ENCODE measurements at regions not wholly inside any gene's neighbourhood (a gene's known extent, or its start where the extent isn't known, plus 50 kb on each side); places are given as distances from the start of the nearest gene placed in this dataset.

- POLR2A ChIA-PET, result no interaction called here
- no peak for DNase-seq (ENCODE audit: low read depth)
- CTCF ChIA-PET, result interaction anchor here (1.1 to 1.8 kb wide), 3 partner anchors 11 to 71 kb away, joined by 3 to 8 read pairs (median 4); no protein-coding TSS in a partner anchor
- Histone ChIP-seq H3K27me3 (ENCODE audit: control insufficient read depth, insufficient read depth, low read length) (no peaks in the 10 kb centered on the region; the same call in 1 of the 2 replicates), H3K36me3 (ENCODE audit: control insufficient read depth, insufficient read depth, low read length) (no peaks in the 10 kb centered on the region), H3K4me3 (ENCODE audit: low read depth, low read length) (no peak overlapping the region)
- no peak for TF ChIP-seq CTCF (IDR thresholded peaks at IDR 0.05; ENCODE audit: insufficient read depth, low read depth, low read length)
Observed at GRCh38 chr6:8201679-8202078, 99.3 kb upstream of the EEF1E1 start.

GRCh38 chr6:8200255-8200654, 97.9 kb upstream of the EEF1E1 start:
- no peaks in the 10 kb centered on the region for H3K36me3 ChIP-seq (ENCODE audit: control insufficient read depth, insufficient read depth, low read length)
- DNase-seq (ENCODE audit: low read depth), result no peak
- POLR2A ChIA-PET, result no interaction called here
- no peaks in the 10 kb centered on the region; the same call in 1 of the 2 replicates for H3K27me3 ChIP-seq (ENCODE audit: control insufficient read depth, insufficient read depth, low read length)
- H3K4me3 ChIP-seq (ENCODE audit: low read depth, low read length), result no peak overlapping the region
- TF ChIP-seq CTCF (IDR thresholded peaks at IDR 0.05; ENCODE audit: insufficient read depth, low read depth, low read length), result no peak
- CTCF ChIA-PET, result interaction anchor here (0.7 to 1.1 kb wide), 2 partner anchors 19 to 70 kb away, joined by 3 read pairs; no protein-coding TSS in a partner anchor

GRCh38 chr6:8195714-8196102, 93.4 kb upstream of the EEF1E1 start:
- no peak for TF ChIP-seq CTCF (IDR thresholded peaks at IDR 0.05; ENCODE audit: insufficient read depth, low read depth, low read length)
- Histone ChIP-seq H3K36me3 (ENCODE audit: control insufficient read depth, insufficient read depth, low read length) (no peaks in the 10 kb centered on the region), H3K4me3 (ENCODE audit: low read depth, low read length) (no peak overlapping the region), H3K27me3 (ENCODE audit: control insufficient read depth, insufficient read depth, low read length) (no peaks in the 10 kb centered on the region)
- CTCF ChIA-PET, result interaction anchor here (0.7 to 3.3 kb wide), 7 partner anchors 11 to 65 kb away, joined by 3 to 14 read pairs (median 4); no protein-coding TSS in a partner anchor
- POLR2A ChIA-PET, result no interaction called here
- no peak for DNase-seq (ENCODE audit: low read depth)

GRCh38 chr6:8195040-8195713, 92.8 kb upstream of the EEF1E1 start:
- Histone ChIP-seq H3K4me3 (ENCODE audit: low read depth, low read length) (no peak overlapping the region), H3K36me3 (ENCODE audit: control insufficient read depth, insufficient read depth, low read length) (no peaks in the 10 kb centered on the region), H3K27me3 (ENCODE audit: control insufficient read depth, insufficient read depth, low read length) (no peaks in the 10 kb centered on the region)
- 0 out of 2 replicates have a peak, but pooled peaks have one; percentile 3 for TF ChIP-seq CTCF (IDR thresholded peaks at IDR 0.05; ENCODE audit: insufficient read depth, low read depth, low read length)
- DNase-seq (ENCODE audit: low read depth), result no peak
- CTCF ChIA-PET, result interaction anchor here (0.7 to 3.3 kb wide), 7 partner anchors 10 to 64 kb away, joined by 3 to 14 read pairs (median 4); no protein-coding TSS in a partner anchor
- POLR2A ChIA-PET, result no interaction called here

- no peak for DNase-seq (ENCODE audit: low read depth)
- POLR2A ChIA-PET, result no interaction called here
- Histone ChIP-seq H3K36me3 (ENCODE audit: control insufficient read depth, insufficient read depth, low read length) (no peaks in the 10 kb centered on the region), H3K27me3 (ENCODE audit: control insufficient read depth, insufficient read depth, low read length) (no peaks in the 10 kb centered on the region), H3K4me3 (ENCODE audit: low read depth, low read length) (no peak overlapping the region)
- CTCF ChIA-PET, result interaction anchor here (1.2 to 3.3 kb wide), 5 partner anchors 9 to 63 kb away, joined by 3 to 14 read pairs (median 5); no protein-coding TSS in a partner anchor
- no peak for TF ChIP-seq CTCF (IDR thresholded peaks at IDR 0.05; ENCODE audit: insufficient read depth, low read depth, low read length)
Observed at GRCh38 chr6:8194490-8194889, 92.1 kb upstream of the EEF1E1 start.

Measured in BJ (cell line).